OCI-LY3 (cell line): ENCODE measurements at regions not wholly inside any gene's neighbourhood (a gene's known extent, or its start where the extent isn't known, plus 50 kb on each side); places are given as distances from the start of the nearest gene placed in this dataset.

Source experiments
- H2AFZ ChIP-seq: fragments of 200-600, 300-600 bp; shearing (Covaris generic); 2 replicates; pipeline ENCODE4 v1.6.0; 2014; ENCODE audit warnings: antibody characterized with exemption, low read depth, low read length
- H3K27ac ChIP-seq: fragments of 200-600, 300-600 bp; sonication (generic); 2 replicates; pipeline ENCODE4 v1.5.1; 2014; ENCODE audit warnings: mild to moderate bottlenecking, low read length, moderate library complexity, mixed read lengths
- H3K27me3 ChIP-seq: fragments of 200-600, 300-600 bp; sonication (generic); 2 replicates; pipeline ENCODE4 v1.6.1; 2014; ENCODE audit warnings: low read depth, low read length, mixed read lengths
- H3K36me3 ChIP-seq: fragments of 200-600, 300-600 bp; sonication (generic); replicated peaks from 2 replicates; pipeline ENCODE3; 2014; ENCODE audit warnings: low read depth, low read length, mixed read lengths
- H3K4me1 ChIP-seq: fragments of 300-600, 200-600 bp; sonication (generic); 2 replicates; pipeline ENCODE4 v1.6.1; 2014; ENCODE audit warnings: low read length, mixed read lengths
- H3K4me2 ChIP-seq: fragments of 200-600, 300-600 bp; sonication (generic); 2 replicates; pipeline ENCODE4 v1.6.1; 2014; ENCODE audit warnings: low read length, mixed read lengths
- H3K4me3 ChIP-seq: fragments of 300-600, 200-600 bp; sonication (generic); 2 replicates; pipeline ENCODE4 v1.5.1; 2014; ENCODE audit warnings: antibody characterized with exemption, mild to moderate bottlenecking, low read length, moderate library complexity
- H3K79me2 ChIP-seq: fragments of 300-600, 200-600 bp; shearing (Covaris generic); 2 replicates; pipeline ENCODE4 v1.6.1; 2014; ENCODE audit warnings: mild to moderate bottlenecking, low read length, mixed read lengths
- H3K9ac ChIP-seq: fragments of 300-600, 200-600 bp; shearing (Covaris generic); 2 replicates; pipeline ENCODE4 v1.6.0; 2014; ENCODE audit warnings: mild to moderate bottlenecking, low read length, moderate library complexity
- H3K9me3 ChIP-seq: fragments of 200-600, 300-600 bp; shearing (Covaris generic); 2 replicates; pipeline ENCODE4 v1.6.1; 2014; ENCODE audit warnings: low read length, mixed read lengths; ENCODE audit not compliant: insufficient read depth
- H4K20me1 ChIP-seq: fragments of 200-600, 300-600 bp; sonication (generic); 2 replicates; pipeline ENCODE4 v1.6.1; 2016; ENCODE audit warnings: low read length, mixed read lengths; ENCODE audit not compliant: insufficient read depth
- EZH2phosphoT487 ChIP-seq: fragments of 200-600 bp; shearing (Covaris generic); IDR thresholded peaks from 2 replicates; pipeline ENCODE4 v1.6.1; 2018; ENCODE audit warnings: antibody characterized with exemption, mixed run types, low read depth
- TF ChIP-seq, protein P1 (sequence below): fragments of 200-600, 300-600 bp; sonication (generic); IDR thresholded peaks from 2 replicates; pipeline ENCODE4 v1.5.1; 2014; ENCODE audit warnings: antibody characterized with exemption, low read length, low read depth

DNA sequence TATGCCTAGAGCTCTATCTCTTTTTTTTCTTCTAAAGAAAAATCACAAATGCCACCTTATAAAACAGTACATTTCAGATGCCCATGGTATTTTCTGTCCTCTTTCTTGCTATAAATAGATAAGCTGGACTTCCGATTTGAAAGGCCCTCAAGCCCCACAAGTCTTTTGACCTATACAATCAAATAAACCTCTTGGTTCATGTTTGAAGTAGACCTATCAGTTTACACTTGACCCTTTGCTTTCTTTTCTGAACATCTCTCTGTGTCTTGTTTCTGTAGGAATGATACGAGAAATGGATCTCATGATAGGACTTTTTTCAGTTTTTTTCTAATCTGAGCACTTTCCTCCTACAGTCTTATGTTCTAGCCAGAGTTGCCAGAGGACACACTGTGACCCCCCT, 327.2 kb downstream of the SOX9 start:
- Histone ChIP-seq H2AFZ (no peak overlapping the region), H4K20me1 (no peaks in the 10 kb centered on the region), H3K79me2 (no peaks in the 10 kb centered on the region), H3K9ac (no peak overlapping the region), H3K4me2 (no peak overlapping the region), H3K27me3 (no peaks in the 10 kb centered on the region), H3K27ac (no peak overlapping the region), H3K4me3 (no peak overlapping the region), H3K9me3 (no peaks in the 10 kb centered on the region), H3K4me1 (no peaks in the 10 kb centered on the region), H3K36me3 (no peaks in the 10 kb centered on the region)
- TF ChIP-seq EZH2phosphoT487 = no peak
- TF ChIP-seq, protein P1, sequence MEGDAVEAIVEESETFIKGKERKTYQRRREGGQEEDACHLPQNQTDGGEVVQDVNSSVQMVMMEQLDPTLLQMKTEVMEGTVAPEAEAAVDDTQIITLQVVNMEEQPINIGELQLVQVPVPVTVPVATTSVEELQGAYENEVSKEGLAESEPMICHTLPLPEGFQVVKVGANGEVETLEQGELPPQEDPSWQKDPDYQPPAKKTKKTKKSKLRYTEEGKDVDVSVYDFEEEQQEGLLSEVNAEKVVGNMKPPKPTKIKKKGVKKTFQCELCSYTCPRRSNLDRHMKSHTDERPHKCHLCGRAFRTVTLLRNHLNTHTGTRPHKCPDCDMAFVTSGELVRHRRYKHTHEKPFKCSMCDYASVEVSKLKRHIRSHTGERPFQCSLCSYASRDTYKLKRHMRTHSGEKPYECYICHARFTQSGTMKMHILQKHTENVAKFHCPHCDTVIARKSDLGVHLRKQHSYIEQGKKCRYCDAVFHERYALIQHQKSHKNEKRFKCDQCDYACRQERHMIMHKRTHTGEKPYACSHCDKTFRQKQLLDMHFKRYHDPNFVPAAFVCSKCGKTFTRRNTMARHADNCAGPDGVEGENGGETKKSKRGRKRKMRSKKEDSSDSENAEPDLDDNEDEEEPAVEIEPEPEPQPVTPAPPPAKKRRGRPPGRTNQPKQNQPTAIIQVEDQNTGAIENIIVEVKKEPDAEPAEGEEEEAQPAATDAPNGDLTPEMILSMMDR = no peak

DNA sequence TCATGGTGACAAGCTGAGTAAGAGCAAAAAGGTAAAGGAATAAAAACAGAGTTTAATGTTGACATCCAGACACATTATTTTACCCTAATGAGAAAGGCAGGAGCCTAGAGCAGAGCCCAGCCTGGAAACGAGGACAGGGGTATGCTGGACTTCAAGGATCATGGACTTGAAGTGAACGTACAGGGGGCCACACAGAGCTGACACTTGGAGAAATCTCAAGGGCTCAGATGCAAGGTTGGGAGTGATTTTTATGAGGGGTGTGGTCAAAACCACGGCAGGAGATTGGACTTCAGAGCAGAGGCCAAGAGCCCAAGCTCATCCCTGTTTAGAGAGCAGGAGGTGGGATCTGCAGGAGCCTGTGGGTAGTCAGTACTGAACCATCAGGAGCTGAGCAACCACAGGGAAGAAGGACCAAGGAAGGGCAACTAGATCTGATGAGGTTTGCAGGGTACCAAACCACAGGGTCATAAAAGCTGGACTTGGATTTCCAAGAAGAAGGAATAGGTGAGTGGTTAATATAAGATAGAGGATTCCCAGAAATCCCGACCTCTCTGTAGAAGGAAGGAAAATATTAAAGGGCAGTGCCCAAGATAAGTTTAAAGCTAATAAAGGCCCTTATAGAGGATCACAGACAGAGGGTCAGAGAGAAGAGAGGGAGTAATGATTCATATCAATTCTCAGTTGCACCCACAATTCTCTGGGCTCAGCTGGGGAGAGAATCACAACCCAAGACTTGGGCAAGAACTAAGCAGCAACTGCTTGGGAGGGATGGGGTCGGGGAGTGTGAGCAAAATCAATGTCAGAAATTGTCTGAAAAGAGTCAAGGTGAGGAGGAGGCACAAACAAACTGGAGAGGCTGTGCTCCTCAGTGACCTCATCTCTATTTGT, 331.7 kb downstream of the SOX9 start:
- Histone ChIP-seq H3K27me3 (no peaks in the 10 kb centered on the region), H3K4me1 (no peaks in the 10 kb centered on the region), H3K9me3 (no peaks in the 10 kb centered on the region), H3K9ac (no peak overlapping the region), H3K27ac (no peak overlapping the region), H2AFZ (no peak overlapping the region), H3K4me2 (no peak overlapping the region), H4K20me1 (no peaks in the 10 kb centered on the region), H3K36me3 (no peaks in the 10 kb centered on the region), H3K4me3 (no peak overlapping the region), H3K79me2 (no peaks in the 10 kb centered on the region)
- TF ChIP-seq, protein P1 = no peak
- TF ChIP-seq EZH2phosphoT487 = no peak

GRCh38 chr17:72454342-72454741, 333.5 kb downstream of the SOX9 start:
- no peaks in the 10 kb centered on the region for H3K4me1 ChIP-seq
- no peak overlapping the region for H2AFZ ChIP-seq
- no peaks in the 10 kb centered on the region for H3K9me3 ChIP-seq
- H3K9ac ChIP-seq = no peak overlapping the region
- no peak overlapping the region for H3K4me2 ChIP-seq
- H3K27ac ChIP-seq = no peak overlapping the region
- H3K27me3 ChIP-seq = no peaks in the 10 kb centered on the region
- H3K36me3 ChIP-seq = no peaks in the 10 kb centered on the region
- H3K79me2 ChIP-seq = no peaks in the 10 kb centered on the region
- no peaks in the 10 kb centered on the region for H4K20me1 ChIP-seq
- TF ChIP-seq, protein P1 = no peak
- no peak for TF ChIP-seq EZH2phosphoT487
- no peak overlapping the region for H3K4me3 ChIP-seq

GRCh38 chr17:72455562-72455961, 334.7 kb downstream of the SOX9 start:
- no peak overlapping the region for H2AFZ ChIP-seq
- no peak overlapping the region for H3K9ac ChIP-seq
- no peaks in the 10 kb centered on the region for H3K4me1 ChIP-seq
- H3K4me3 ChIP-seq = no peak overlapping the region
- H3K4me2 ChIP-seq = no peak overlapping the region
- no peaks in the 10 kb centered on the region for H3K9me3 ChIP-seq
- no peaks in the 10 kb centered on the region for H3K79me2 ChIP-seq
- no peaks in the 10 kb centered on the region for H4K20me1 ChIP-seq
- no peak for TF ChIP-seq EZH2phosphoT487
- TF ChIP-seq, protein P1 = no peak
- H3K27me3 ChIP-seq = no peaks in the 10 kb centered on the region
- H3K36me3 ChIP-seq = no peaks in the 10 kb centered on the region
- no peak overlapping the region for H3K27ac ChIP-seq
